ENCODE measurements at regions not wholly inside any gene's neighbourhood (a gene's known extent, or its start where the extent isn't known, plus 50 kb on each side); places are given as distances from the start of the nearest gene placed in this dataset.

DNA sequence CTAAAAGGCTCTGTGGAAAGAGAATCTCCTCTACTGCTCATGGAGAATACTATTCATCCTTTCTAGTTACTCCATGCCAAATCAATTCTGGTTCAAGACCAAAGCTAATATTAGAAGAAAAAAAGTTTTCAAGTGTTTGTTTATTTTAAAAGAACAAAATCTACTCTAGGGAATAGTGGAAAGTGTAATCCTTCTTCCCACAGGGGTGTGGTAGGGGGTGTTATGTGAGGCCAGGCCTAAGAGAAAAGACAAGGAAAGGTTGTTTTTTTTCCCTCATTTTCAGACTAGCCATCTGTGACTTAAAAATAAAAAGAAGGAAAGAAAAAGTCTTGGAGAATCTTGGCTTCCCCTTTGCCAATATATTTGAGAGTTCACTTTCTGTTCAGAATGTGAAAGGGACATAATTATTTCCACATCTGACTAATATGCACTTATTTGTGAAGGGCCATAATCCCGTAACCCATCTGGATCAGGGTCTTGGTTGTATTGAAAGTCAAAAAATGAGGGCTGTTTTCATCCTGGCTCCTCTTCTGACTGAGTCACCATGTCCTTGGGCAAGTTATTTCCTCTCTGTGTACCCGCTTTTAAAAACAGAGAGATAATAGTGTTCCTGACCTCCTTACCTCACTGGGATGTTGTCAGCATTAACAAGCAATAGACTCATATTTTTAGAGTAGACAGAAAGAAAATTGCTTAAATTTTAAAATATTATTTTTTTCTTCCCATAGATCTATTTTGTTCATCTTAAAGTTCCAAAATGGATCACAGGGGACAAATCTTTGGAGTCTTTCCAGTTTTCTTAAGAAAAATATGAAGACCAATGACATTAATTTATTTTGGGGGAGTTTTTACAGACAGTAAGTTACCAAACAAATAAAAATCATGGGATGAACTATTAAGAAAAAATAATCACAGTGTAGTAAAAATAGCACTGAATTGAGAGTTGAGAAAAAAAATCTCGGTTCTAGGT lies 233.7 kb downstream of the IBTK start:
- Histone ChIP-seq H3K27ac (ENCODE audit: low read length) (no peak overlapping the region), H3K36me3 (ENCODE audit: control insufficient read depth, insufficient read depth, low read length) (no peaks in the 10 kb centered on the region), H3K4me1 (ENCODE audit: control insufficient read depth, insufficient read depth, low read length) (no peaks in the 10 kb centered on the region), H3K9me3 (ENCODE audit: control insufficient read depth, insufficient read depth, low read length) (no peaks in the 10 kb centered on the region), H3K27me3 (ENCODE audit: control insufficient read depth, insufficient read depth, low read length) (no peaks in the 10 kb centered on the region), H3K4me3 (ENCODE audit: low read length) (no peak overlapping the region)
- Mint-ChIP-seq H3K36me3 (no peaks in the 10 kb centered on the region), H3K4me1 (no peaks in the 10 kb centered on the region), H3K4me3 (no peak overlapping the region), H3K27me3 (ENCODE audit: low read depth in 2 of 2) (no peaks in the 10 kb centered on the region), H3K9me3 (peaks cover 0 to 6% of the 10 kb centered on the region in 2 donors), H3K27ac (no peak overlapping the region)
- 85% methylated on average over 2 of the region's 3 CpGs for WGBS (ENCODE audit: insufficient coverage)
- TF ChIP-seq, protein P1, sequence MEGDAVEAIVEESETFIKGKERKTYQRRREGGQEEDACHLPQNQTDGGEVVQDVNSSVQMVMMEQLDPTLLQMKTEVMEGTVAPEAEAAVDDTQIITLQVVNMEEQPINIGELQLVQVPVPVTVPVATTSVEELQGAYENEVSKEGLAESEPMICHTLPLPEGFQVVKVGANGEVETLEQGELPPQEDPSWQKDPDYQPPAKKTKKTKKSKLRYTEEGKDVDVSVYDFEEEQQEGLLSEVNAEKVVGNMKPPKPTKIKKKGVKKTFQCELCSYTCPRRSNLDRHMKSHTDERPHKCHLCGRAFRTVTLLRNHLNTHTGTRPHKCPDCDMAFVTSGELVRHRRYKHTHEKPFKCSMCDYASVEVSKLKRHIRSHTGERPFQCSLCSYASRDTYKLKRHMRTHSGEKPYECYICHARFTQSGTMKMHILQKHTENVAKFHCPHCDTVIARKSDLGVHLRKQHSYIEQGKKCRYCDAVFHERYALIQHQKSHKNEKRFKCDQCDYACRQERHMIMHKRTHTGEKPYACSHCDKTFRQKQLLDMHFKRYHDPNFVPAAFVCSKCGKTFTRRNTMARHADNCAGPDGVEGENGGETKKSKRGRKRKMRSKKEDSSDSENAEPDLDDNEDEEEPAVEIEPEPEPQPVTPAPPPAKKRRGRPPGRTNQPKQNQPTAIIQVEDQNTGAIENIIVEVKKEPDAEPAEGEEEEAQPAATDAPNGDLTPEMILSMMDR (IDR thresholded peaks at IDR 0.05): no peak
- no peak for ATAC-seq
- no peak for DNase-seq
- intact Hi-C loops (cut with micrococcal nuclease): no loop called here

- ATAC-seq: no peak
- H3K27ac Mint-ChIP-seq: no peak overlapping the region
- intact Hi-C loops (cut with micrococcal nuclease): no loop called here
Measured at GRCh38 chr6:82006027-82006738, 241.4 kb downstream of the IBTK start.

GRCh38 chr6:82000551-82000950 lies 247.0 kb downstream of the IBTK start:
- Histone ChIP-seq H3K9me3 (ENCODE audit: control insufficient read depth, insufficient read depth, low read length) (no peaks in the 10 kb centered on the region), H3K36me3 (ENCODE audit: control insufficient read depth, insufficient read depth, low read length) (no peaks in the 10 kb centered on the region), H3K4me1 (ENCODE audit: control insufficient read depth, insufficient read depth, low read length) (no peaks in the 10 kb centered on the region), H3K4me3 (ENCODE audit: low read length) (no peak overlapping the region), H3K27ac (ENCODE audit: low read length) (no peak overlapping the region), H3K27me3 (ENCODE audit: control insufficient read depth, insufficient read depth, low read length) (no peaks in the 10 kb centered on the region)
- no peak overlapping the region for H3K27ac Mint-ChIP-seq
- H3K36me3 Mint-ChIP-seq: no peaks in the 10 kb centered on the region
- DNase-seq: no peak
- no peaks in the 10 kb centered on the region for H3K27me3 Mint-ChIP-seq (ENCODE audit: low read depth in 2 of 2)
- TF ChIP-seq, protein P1 (IDR thresholded peaks at IDR 0.05): no peak
- no peaks in the 10 kb centered on the region for H3K4me1 Mint-ChIP-seq
- no peaks in the 10 kb centered on the region for H3K9me3 Mint-ChIP-seq
- H3K4me3 Mint-ChIP-seq: no peak overlapping the region
- intact Hi-C loops (cut with micrococcal nuclease): no loop called here
- ATAC-seq: no peak

More at GRCh38 chr6:82006027-82006738, 241.4 kb downstream of the IBTK start:
- H3K9me3 Mint-ChIP-seq: peaks cover 3 to 6% of the 10 kb centered on the region in 2 donors
- no peak overlapping the region for H3K4me3 ChIP-seq (ENCODE audit: low read length)
- H3K9me3 ChIP-seq (ENCODE audit: control insufficient read depth, insufficient read depth, low read length): no peaks in the 10 kb centered on the region
- H3K27me3 ChIP-seq (ENCODE audit: control insufficient read depth, insufficient read depth, low read length): no peaks in the 10 kb centered on the region
- H3K36me3 ChIP-seq (ENCODE audit: control insufficient read depth, insufficient read depth, low read length): no peaks in the 10 kb centered on the region
- WGBS (ENCODE audit: insufficient coverage): 65% methylated on average over 5 of the region's 5 CpGs
- H3K4me3 Mint-ChIP-seq: no peak overlapping the region
- TF ChIP-seq, protein P1 (IDR thresholded peaks at IDR 0.05): no peak
- no peak overlapping the region for H3K27ac ChIP-seq (ENCODE audit: low read length)
- no peak for DNase-seq
- H3K4me1 ChIP-seq (ENCODE audit: control insufficient read depth, insufficient read depth, low read length): no peaks in the 10 kb centered on the region
- H3K4me1 Mint-ChIP-seq: no peaks in the 10 kb centered on the region
- H3K27me3 Mint-ChIP-seq (ENCODE audit: low read depth in 2 of 2): no peaks in the 10 kb centered on the region
- no peaks in the 10 kb centered on the region for H3K36me3 Mint-ChIP-seq
